NB4 (cell line): ENCODE measurements at regions not wholly inside any gene's neighbourhood (a gene's known extent, or its start where the extent isn't known, plus 50 kb on each side); places are given as distances from the start of the nearest gene placed in this dataset.

Source experiments
- MYC ChIP-seq: IDR thresholded peaks from 2 replicates; pipeline ENCODE4 v1.6.1; 2011; ENCODE audit warnings: low read depth, low read length
- POLR2A ChIP-seq: IDR thresholded peaks from 2 replicates; pipeline ENCODE4 v1.6.1; 2011; ENCODE audit warnings: mild to moderate bottlenecking; ENCODE audit not compliant: insufficient read length; ENCODE audit errors: extremely low read depth
- TF ChIP-seq, protein P1 (sequence below): IDR thresholded peaks from one replicate; pipeline ENCODE4 v1.5.1; 2012; ENCODE audit warnings: low read depth, low read length

DNA sequence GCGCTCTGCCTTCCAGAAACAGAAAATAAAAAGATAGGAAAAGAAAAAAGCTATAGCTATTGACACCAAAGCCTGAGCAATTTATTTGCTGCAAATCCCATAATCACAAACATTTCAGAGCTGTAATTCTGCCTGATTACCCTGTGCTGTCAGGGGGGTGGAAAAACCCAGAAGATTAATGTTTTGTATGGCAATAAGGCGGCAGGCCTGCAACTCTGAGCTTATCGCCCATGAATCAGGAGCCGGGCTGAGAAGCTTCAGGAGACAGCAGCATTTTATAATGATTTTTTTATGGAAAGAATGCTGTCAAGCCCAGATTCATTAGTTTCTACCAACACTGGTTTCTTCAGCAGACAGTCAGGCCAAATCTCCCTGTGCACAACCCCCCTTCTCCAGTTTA, 82.6 kb upstream of the TMEM164 start:
- TF ChIP-seq, protein P1, sequence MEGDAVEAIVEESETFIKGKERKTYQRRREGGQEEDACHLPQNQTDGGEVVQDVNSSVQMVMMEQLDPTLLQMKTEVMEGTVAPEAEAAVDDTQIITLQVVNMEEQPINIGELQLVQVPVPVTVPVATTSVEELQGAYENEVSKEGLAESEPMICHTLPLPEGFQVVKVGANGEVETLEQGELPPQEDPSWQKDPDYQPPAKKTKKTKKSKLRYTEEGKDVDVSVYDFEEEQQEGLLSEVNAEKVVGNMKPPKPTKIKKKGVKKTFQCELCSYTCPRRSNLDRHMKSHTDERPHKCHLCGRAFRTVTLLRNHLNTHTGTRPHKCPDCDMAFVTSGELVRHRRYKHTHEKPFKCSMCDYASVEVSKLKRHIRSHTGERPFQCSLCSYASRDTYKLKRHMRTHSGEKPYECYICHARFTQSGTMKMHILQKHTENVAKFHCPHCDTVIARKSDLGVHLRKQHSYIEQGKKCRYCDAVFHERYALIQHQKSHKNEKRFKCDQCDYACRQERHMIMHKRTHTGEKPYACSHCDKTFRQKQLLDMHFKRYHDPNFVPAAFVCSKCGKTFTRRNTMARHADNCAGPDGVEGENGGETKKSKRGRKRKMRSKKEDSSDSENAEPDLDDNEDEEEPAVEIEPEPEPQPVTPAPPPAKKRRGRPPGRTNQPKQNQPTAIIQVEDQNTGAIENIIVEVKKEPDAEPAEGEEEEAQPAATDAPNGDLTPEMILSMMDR, result no peak
- TF ChIP-seq POLR2A (no peak), MYC (no peak)
